ENCODE measurements at regions not wholly inside any gene's neighbourhood (a gene's known extent, or its start where the extent isn't known, plus 50 kb on each side); places are given as distances from the start of the nearest gene placed in this dataset.

DNA sequence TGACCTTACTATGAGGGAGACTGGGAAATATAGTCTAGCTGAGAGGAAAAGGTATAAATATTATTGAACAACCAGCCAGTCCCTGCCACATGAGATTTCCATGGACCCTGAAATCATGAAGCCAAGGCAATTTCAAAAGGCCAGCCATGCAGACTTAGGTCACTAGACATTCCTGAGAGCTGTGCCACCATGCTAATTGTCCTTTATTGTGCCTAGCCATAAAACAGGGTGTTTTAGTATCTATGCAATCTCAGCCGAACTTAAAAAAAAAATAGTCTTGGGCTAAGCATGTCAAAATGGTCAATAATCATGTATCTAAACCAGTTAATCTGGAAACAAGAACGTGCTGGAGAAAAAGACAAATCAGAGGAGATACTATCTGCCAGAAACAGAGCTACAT lies 269.5 kb downstream of the LNPK start:
- TF ChIP-seq, protein P1, sequence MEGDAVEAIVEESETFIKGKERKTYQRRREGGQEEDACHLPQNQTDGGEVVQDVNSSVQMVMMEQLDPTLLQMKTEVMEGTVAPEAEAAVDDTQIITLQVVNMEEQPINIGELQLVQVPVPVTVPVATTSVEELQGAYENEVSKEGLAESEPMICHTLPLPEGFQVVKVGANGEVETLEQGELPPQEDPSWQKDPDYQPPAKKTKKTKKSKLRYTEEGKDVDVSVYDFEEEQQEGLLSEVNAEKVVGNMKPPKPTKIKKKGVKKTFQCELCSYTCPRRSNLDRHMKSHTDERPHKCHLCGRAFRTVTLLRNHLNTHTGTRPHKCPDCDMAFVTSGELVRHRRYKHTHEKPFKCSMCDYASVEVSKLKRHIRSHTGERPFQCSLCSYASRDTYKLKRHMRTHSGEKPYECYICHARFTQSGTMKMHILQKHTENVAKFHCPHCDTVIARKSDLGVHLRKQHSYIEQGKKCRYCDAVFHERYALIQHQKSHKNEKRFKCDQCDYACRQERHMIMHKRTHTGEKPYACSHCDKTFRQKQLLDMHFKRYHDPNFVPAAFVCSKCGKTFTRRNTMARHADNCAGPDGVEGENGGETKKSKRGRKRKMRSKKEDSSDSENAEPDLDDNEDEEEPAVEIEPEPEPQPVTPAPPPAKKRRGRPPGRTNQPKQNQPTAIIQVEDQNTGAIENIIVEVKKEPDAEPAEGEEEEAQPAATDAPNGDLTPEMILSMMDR (IDR thresholded peaks at IDR 0.05; ENCODE audit: partially characterized antibody, unreplicated experiment), result no peak
- H3K4me3 Mint-ChIP-seq (ENCODE audit: unreplicated experiment), result no peak overlapping the region
- H3K4me1 Mint-ChIP-seq (ENCODE audit: low read depth, unreplicated experiment), result peaks cover 12% of the 10 kb centered on the region
- DNase-seq, result no peak
- H3K27me3 Mint-ChIP-seq (ENCODE audit: unreplicated experiment), result no peaks in the 10 kb centered on the region
- H3K27ac Mint-ChIP-seq (ENCODE audit: unreplicated experiment), result no peak overlapping the region
- peaks cover 1% of the 10 kb centered on the region for H3K9me3 Mint-ChIP-seq (ENCODE audit: unreplicated experiment)
- H3K36me3 Mint-ChIP-seq (ENCODE audit: unreplicated experiment), result no peaks in the 10 kb centered on the region

DNA sequence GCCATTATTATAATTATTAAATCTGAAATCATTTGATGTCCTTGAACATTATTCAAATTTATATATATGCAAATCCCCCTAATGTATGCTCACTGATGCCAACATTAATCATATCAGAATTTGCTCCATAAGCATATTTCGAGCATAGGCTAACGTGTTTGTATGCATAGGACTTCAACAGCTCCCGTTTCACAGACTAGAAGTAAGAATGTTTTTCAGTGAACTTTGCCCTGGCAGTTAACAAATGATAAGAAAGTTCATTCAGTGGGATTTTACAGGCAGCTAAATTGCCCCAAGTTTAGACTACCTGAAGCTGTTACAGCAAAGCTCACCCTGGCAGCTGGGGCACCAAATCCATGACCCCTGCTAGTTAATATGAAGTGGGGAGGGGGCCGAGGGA lies 272.0 kb downstream of the LNPK start:
- Mint-ChIP-seq H3K27ac (ENCODE audit: unreplicated experiment) (no peak overlapping the region), H3K4me3 (ENCODE audit: unreplicated experiment) (no peak overlapping the region), H3K9me3 (ENCODE audit: unreplicated experiment) (peaks cover under 1% of the 10 kb centered on the region), H3K27me3 (ENCODE audit: unreplicated experiment) (no peaks in the 10 kb centered on the region), H3K4me1 (ENCODE audit: low read depth, unreplicated experiment) (peaks cover 6% of the 10 kb centered on the region), H3K36me3 (ENCODE audit: unreplicated experiment) (no peaks in the 10 kb centered on the region)
- TF ChIP-seq, protein P1 (IDR thresholded peaks at IDR 0.05; ENCODE audit: partially characterized antibody, unreplicated experiment), result no peak
- no peak for DNase-seq

DNA sequence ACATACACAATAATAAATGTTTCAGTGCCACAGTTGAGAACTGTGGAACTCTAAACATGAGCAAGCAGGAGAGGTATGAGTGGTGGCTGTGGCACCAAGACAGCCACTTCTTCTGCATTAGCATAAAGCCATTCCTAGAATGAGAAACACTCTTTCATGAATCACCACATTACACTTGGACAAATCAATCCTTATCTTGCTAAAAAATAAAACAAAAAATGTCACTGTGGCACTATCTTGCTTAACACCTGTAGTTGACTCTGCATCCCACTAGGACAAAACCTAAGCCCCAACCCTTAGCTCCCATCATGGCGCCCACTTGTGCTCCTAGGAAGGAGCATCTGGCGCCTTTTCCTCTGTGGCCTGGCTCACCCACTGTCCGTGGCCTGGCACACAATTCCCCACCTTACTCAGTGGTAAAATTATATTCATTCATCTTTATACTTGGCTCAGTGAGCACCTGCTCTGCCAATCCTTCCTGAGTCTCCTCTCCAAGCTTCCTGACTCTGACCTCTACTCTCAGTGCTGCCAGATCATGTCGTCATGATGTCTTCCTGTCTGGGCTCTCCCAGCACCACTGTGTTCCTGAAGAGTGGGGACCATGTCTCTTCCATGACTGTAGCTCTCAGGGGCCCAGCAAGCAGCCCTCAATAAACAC lies 272.9 kb downstream of the LNPK start:
- H3K36me3 Mint-ChIP-seq (ENCODE audit: unreplicated experiment), result no peaks in the 10 kb centered on the region
- no peak for DNase-seq
- H3K9me3 Mint-ChIP-seq (ENCODE audit: unreplicated experiment), result no peaks in the 10 kb centered on the region
- no peak overlapping the region for H3K27ac Mint-ChIP-seq (ENCODE audit: unreplicated experiment)
- no peak overlapping the region for H3K4me3 Mint-ChIP-seq (ENCODE audit: unreplicated experiment)
- H3K27me3 Mint-ChIP-seq (ENCODE audit: unreplicated experiment), result no peaks in the 10 kb centered on the region
- TF ChIP-seq, protein P1 (IDR thresholded peaks at IDR 0.05; ENCODE audit: partially characterized antibody, unreplicated experiment), result no peak
- no peaks in the 10 kb centered on the region for H3K4me1 Mint-ChIP-seq (ENCODE audit: low read depth, unreplicated experiment)

DNA sequence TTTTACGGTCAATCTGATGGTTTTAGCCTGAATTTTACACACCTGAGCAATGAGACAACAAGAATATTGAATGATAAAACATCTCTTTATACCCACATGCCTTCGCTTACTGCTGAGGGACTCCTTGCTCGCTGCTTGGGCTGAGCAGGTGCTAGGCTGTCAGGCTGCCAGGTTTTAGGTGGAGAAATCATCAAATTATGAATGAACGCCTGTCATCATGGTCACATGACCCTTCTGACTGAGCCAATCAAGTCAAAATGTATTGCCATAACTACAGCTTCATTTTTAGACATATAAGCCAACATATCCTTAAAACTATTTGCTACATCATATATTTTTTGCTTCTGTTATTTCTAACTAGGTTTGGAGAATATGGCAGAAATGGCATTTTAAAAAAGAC lies 274.0 kb downstream of the LNPK start:
- no peaks in the 10 kb centered on the region for H3K36me3 Mint-ChIP-seq (ENCODE audit: unreplicated experiment)
- H3K4me1 Mint-ChIP-seq (ENCODE audit: low read depth, unreplicated experiment), result no peaks in the 10 kb centered on the region
- H3K9me3 Mint-ChIP-seq (ENCODE audit: unreplicated experiment), result no peaks in the 10 kb centered on the region

DNA sequence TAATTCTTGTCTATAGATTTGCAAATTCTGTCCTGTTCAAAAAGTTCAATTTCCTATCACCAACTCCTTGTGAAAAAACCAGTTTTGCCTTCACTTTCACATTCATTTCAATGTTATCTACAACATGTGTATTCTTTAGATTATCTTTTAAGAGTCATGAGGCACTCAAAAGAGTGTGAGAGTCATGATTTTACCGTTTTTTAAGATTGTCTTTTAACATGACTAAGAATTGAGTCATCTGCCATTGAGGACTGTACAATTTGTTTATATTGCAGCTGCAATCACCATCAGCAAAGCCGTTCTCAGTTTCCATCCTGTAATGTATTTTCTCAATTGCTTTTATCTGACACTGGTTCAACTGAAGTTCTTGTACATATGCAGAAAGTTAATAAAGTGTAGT lies 275.8 kb downstream of the LNPK start:
- H3K27ac Mint-ChIP-seq (ENCODE audit: unreplicated experiment), result no peak overlapping the region
- TF ChIP-seq, protein P1 (IDR thresholded peaks at IDR 0.05; ENCODE audit: partially characterized antibody, unreplicated experiment), result no peak
- DNase-seq, result no peak
- no peaks in the 10 kb centered on the region for H3K9me3 Mint-ChIP-seq (ENCODE audit: unreplicated experiment)
- H3K36me3 Mint-ChIP-seq (ENCODE audit: unreplicated experiment), result no peaks in the 10 kb centered on the region
- H3K4me3 Mint-ChIP-seq (ENCODE audit: unreplicated experiment), result no peak overlapping the region
- H3K27me3 Mint-ChIP-seq (ENCODE audit: unreplicated experiment), result no peaks in the 10 kb centered on the region
- H3K4me1 Mint-ChIP-seq (ENCODE audit: low read depth, unreplicated experiment), result no peaks in the 10 kb centered on the region

More for the DNA sequence above, 274.0 kb downstream of the LNPK start:
- TF ChIP-seq, protein P1 (IDR thresholded peaks at IDR 0.05; ENCODE audit: partially characterized antibody, unreplicated experiment), result no peak
- H3K27me3 Mint-ChIP-seq (ENCODE audit: unreplicated experiment), result no peaks in the 10 kb centered on the region
- no peak overlapping the region for H3K27ac Mint-ChIP-seq (ENCODE audit: unreplicated experiment)
- H3K4me3 Mint-ChIP-seq (ENCODE audit: unreplicated experiment), result no peak overlapping the region
- no peak for DNase-seq
